ENCODE measurements at regions not wholly inside any gene's neighbourhood (a gene's known extent, or its start where the extent isn't known, plus 50 kb on each side); places are given as distances from the start of the nearest gene placed in this dataset.
A peak's percentile ranks its signal among the peaks of the same experiment; 100 is the strongest.

DNA sequence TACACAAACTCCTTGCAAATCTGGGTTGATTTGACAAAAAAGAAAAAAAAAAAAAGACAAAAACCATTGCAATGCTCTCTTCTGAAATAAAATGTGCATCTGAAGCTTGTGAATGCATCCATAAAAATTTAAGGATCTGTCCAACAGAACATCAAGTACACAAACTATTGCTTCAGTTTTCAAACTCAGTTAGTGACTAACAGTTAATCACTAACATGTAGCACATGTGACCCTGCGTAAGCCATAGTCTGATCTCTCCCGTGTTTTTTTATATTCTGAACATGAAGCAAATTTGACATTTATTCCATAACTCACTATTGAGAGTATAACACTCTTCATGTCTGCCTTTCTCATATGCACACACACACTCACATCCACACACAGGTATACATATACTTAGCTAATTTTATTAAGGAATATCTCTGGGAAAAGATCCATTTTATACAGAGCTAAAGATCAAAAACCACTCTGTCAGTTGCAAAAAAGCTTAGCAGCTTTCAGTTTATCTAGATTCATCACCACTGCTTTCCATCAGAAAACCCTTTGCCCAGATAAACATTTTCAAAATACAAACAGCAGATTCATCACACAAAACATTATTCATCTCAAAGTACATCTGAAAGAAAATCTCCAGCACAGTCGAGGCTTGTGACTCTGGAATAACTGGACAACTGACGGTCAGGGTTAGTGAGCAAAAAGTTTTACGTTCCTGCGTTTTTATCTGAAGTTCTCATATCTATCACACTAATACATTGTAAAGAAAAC is 1000.4 kb upstream of the ACVR2A start:
- H3K4me3 ChIP-seq (ENCODE audit: low read depth, low read length), result no peak overlapping the region
- peak; percentile 53 for DNase-seq (ENCODE audit: low read depth)
- TF ChIP-seq, protein P1, sequence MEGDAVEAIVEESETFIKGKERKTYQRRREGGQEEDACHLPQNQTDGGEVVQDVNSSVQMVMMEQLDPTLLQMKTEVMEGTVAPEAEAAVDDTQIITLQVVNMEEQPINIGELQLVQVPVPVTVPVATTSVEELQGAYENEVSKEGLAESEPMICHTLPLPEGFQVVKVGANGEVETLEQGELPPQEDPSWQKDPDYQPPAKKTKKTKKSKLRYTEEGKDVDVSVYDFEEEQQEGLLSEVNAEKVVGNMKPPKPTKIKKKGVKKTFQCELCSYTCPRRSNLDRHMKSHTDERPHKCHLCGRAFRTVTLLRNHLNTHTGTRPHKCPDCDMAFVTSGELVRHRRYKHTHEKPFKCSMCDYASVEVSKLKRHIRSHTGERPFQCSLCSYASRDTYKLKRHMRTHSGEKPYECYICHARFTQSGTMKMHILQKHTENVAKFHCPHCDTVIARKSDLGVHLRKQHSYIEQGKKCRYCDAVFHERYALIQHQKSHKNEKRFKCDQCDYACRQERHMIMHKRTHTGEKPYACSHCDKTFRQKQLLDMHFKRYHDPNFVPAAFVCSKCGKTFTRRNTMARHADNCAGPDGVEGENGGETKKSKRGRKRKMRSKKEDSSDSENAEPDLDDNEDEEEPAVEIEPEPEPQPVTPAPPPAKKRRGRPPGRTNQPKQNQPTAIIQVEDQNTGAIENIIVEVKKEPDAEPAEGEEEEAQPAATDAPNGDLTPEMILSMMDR (IDR thresholded peaks at IDR 0.05; ENCODE audit: insufficient read depth, low read depth, low read length), result no peak

DNA sequence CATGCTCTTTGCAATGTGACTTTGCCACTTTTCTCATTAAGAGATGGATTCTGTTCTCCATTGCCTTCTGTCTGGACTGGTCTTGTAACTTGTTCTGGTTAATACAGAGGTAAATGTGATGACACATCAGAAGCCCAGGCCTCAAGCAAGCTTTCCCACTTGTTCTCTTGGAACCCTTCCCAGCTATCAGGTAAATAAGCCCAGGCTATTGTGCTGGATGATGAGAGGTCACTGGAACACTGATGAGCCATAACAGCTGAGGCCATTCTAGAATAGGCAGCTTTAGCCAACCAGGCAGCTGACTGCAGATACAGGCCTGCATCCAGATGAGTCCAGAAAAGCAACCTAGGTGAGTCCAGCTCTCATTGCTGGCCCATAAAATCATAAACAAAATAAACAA is 1007.0 kb upstream of the ACVR2A start:
- TF ChIP-seq, protein P1 (IDR thresholded peaks at IDR 0.05; ENCODE audit: insufficient read depth, low read depth, low read length), result no peak
- H3K4me3 ChIP-seq (ENCODE audit: low read depth, low read length), result no peak overlapping the region
- DNase-seq (ENCODE audit: low read depth), result no peak

DNA sequence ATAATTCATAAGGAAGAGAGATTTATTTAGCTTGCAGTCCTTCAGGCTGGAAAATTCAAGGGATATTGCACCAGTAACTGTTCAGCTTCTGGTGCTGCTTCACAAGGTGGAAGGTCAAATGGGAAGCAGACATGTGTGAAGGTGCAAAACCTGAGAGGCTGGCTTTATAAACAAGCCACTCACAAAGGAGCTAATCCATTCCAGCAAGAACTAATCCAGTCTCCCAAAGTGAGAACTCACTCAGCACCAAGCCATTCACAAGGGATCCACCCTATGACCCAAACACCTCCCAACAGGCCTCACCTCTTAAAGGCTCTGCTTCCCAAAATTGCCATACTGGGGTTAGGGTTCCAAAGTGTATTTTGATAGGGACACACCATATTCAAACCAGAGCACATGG is 1018.4 kb upstream of the ACVR2A start:
- TF ChIP-seq, protein P1 (IDR thresholded peaks at IDR 0.05; ENCODE audit: insufficient read depth, low read depth, low read length), result no peak

DNA sequence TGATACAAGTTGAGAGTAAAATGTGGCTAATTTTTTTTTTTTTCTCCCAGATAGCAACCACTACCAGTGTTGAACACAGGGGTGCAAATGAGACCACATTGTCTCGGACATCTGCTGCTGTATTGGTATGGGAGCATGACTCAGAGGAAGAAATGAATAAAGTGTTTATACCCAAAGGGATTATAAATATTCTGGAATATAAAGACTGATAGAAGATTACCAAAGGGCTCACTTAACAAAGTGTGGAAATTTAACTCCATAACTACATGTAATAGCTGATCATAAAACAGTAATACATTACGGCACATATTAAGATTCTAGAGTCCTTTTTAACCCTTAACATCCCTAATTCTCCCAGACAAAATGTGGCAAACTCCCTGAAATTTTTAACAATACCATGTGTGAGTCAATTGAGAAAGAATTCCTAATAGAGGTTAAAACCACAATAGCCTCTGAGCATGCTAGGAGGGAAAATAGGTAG is 1023.0 kb upstream of the ACVR2A start:
- TF ChIP-seq, protein P1 (IDR thresholded peaks at IDR 0.05; ENCODE audit: insufficient read depth, low read depth, low read length), result peak; percentile 32
- H3K4me3 ChIP-seq (ENCODE audit: low read depth, low read length), result no peak overlapping the region
- DNase-seq (ENCODE audit: low read depth), result peak; percentile 64

More for the DNA sequence above, 1018.4 kb upstream of the ACVR2A start:
- H3K4me3 ChIP-seq (ENCODE audit: low read depth, low read length), result no peak overlapping the region
- no peak for DNase-seq (ENCODE audit: low read depth)

DNA sequence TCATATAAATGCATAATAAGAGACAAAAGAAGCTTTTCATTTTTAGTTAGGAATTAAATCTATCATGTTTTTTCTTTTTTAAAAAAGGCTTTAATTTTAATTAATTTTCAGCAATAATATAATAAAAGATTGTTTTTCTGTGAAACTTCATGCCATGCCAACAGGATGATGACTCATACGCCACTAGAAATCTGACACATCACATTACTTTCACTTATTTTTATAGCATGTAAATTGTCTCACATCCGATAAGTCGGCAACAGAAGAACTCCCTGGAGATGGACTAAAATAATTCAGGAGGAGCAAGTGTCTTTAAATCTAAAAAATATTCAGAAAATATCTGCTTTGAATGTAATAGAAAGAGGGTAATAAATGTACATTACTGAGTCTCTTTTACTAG is 1024.2 kb upstream of the ACVR2A start:
- TF ChIP-seq, protein P1 (IDR thresholded peaks at IDR 0.05; ENCODE audit: insufficient read depth, low read depth, low read length), result no peak
- H3K4me3 ChIP-seq (ENCODE audit: low read depth, low read length), result no peak overlapping the region
- peak; percentile 39 for DNase-seq (ENCODE audit: low read depth)

DNA sequence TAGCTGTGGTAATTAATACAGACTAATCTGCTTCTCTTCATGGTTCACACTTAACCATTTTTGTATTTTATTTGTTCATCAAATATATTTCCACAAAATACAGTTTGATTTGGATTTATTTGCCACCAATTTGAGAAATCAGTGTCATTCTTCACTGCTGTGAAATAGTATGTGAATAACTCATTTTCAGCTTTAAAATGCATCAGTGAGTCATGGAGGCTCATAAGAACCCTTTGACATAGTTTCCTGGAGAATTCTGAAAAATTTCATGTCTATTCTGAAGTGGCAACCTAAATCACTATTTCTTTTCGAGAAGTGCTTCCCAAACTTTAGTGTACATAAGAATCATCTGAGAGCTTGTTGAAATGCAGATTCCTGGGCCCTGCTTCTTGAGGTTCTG is 1026.7 kb upstream of the ACVR2A start:
- H3K4me3 ChIP-seq (ENCODE audit: low read depth, low read length), result no peak overlapping the region
- TF ChIP-seq, protein P1 (IDR thresholded peaks at IDR 0.05; ENCODE audit: insufficient read depth, low read depth, low read length), result no peak
- peak; percentile 5 for DNase-seq (ENCODE audit: low read depth)
